Neural cell (in vitro differentiated cells): ENCODE measurements at regions not wholly inside any gene's neighbourhood (a gene's known extent, or its start where the extent isn't known, plus 50 kb on each side); places are given as distances from the start of the nearest gene placed in this dataset.

Source experiments
- H2AFZ ChIP-seq: fragments of 200-600, 300-800 bp; sonication (generic), shearing (Covaris generic); 2 replicates; pipeline ENCODE4 v1.6.0; 2014; ENCODE audit warnings: low read depth, mild to moderate bottlenecking, antibody characterized with exemption, low read length, moderate library complexity
- H3F3A ChIP-seq: fragments of 200-600 bp; shearing (Covaris generic); 2 replicates; pipeline ENCODE4 v1.6.1; 2016; ENCODE audit warnings: mild to moderate bottlenecking, moderate library complexity, mixed read lengths, antibody characterized with exemption, low read length; ENCODE audit not compliant: insufficient read depth, poor library complexity, severe bottlenecking
- H3K27ac ChIP-seq: fragments of 200-600, 300-800 bp; sonication (generic), shearing (Covaris generic); 2 replicates; pipeline ENCODE4 v1.5.1; 2014; ENCODE audit warnings: mild to moderate bottlenecking, low read length, moderate library complexity
- H3K27me3 ChIP-seq: fragments of 300-800, 200-600 bp; sonication (generic), shearing (Covaris generic); 2 replicates; pipeline ENCODE4 v1.6.0; 2014; ENCODE audit warnings: mild to moderate bottlenecking, low read depth, low read length, moderate library complexity; ENCODE audit not compliant: insufficient read depth
- H3K36me3 ChIP-seq: fragments of 300-800, 200-600 bp; sonication (generic), shearing (Covaris generic); 2 replicates; pipeline ENCODE4 v1.5.1; 2014; ENCODE audit warnings: mild to moderate bottlenecking, antibody characterized with exemption, low read length, moderate library complexity; ENCODE audit not compliant: insufficient read depth
- H3K4me2 ChIP-seq: fragments of 300-800, 200-600 bp; sonication (generic), shearing (Covaris generic); 2 replicates; pipeline ENCODE4 v1.6.0; 2014; ENCODE audit warnings: mild to moderate bottlenecking, low read length
- H3K4me3 ChIP-seq: fragments of 300-800, 200-600 bp; sonication (generic), shearing (Covaris generic); 2 replicates; pipeline ENCODE4 v1.5.1; 2014; ENCODE audit warnings: mild to moderate bottlenecking, low read length, moderate library complexity
- H3K79me2 ChIP-seq: fragments of 200-600 bp; shearing (Covaris generic); replicated peaks from 2 replicates; pipeline ENCODE4 v1.6.0; 2014; ENCODE audit warnings: mild to moderate bottlenecking, low read length, moderate library complexity; ENCODE audit not compliant: insufficient read depth
- H3K9ac ChIP-seq: fragments of 300-800, 200-600 bp; sonication (generic), shearing (Covaris generic); 2 replicates; pipeline ENCODE4 v1.6.1; 2016; ENCODE audit warnings: mild to moderate bottlenecking, low read length, mixed read lengths
- H3K9me2 ChIP-seq: fragments of 200-600 bp; shearing (Covaris generic); 2 replicates; pipeline ENCODE4 v1.6.1; 2016; ENCODE audit warnings: mild to moderate bottlenecking, low read length, mixed read lengths; ENCODE audit not compliant: insufficient read depth
- H3K9me3 ChIP-seq: fragments of 200-600, 300-800 bp; sonication (generic), shearing (Covaris generic); 2 replicates; pipeline ENCODE4 v1.6.1; 2016; ENCODE audit warnings: mild to moderate bottlenecking, mixed run types, low read length, moderate library complexity, mixed read lengths
- H4K20me1 ChIP-seq: fragments of 200-600 bp; shearing (Covaris generic); 2 replicates; pipeline ENCODE4 v1.6.1; 2016; ENCODE audit warnings: mild to moderate bottlenecking, mixed run types; ENCODE audit not compliant: insufficient read depth
- EP300 ChIP-seq: fragments of 450-650 bp; conservative IDR thresholded peaks from 2 replicates; pipeline ENCODE4 v1.6.1; 2014; ENCODE audit warnings: antibody characterized with exemption, mild to moderate bottlenecking, moderate library complexity; ENCODE audit not compliant: poor library complexity, severe bottlenecking
- EZH2 ChIP-seq: fragments of 200-600, 300-800 bp; shearing (Covaris generic), sonication (generic); IDR thresholded peaks from 2 replicates; pipeline ENCODE4 v1.6.1; 2014; ENCODE audit warnings: antibody characterized with exemption, low read length, borderline replicate concordance, mild to moderate bottlenecking; ENCODE audit not compliant: insufficient read depth, poor library complexity, severe bottlenecking
- MXI1 ChIP-seq: fragments of 450-650 bp; conservative IDR thresholded peaks from 2 replicates; pipeline ENCODE4 v1.6.1; 2014; ENCODE audit warnings: antibody characterized with exemption, mild to moderate bottlenecking; ENCODE audit not compliant: poor library complexity, severe bottlenecking
- POLR2AphosphoS5 ChIP-seq: IDR thresholded peaks from 2 replicates; pipeline ENCODE4 v1.6.1; 2012
- RAD21 ChIP-seq: fragments of 450-650 bp; conservative IDR thresholded peaks from 2 replicates; pipeline ENCODE4 v1.6.1; 2014; ENCODE audit warnings: antibody characterized with exemption, mild to moderate bottlenecking, moderate library complexity
- SMC3 ChIP-seq: fragments of 450-650 bp; conservative IDR thresholded peaks from 2 replicates; pipeline ENCODE4 v1.6.1; 2014; ENCODE audit warnings: antibody characterized with exemption, mild to moderate bottlenecking, moderate library complexity; ENCODE audit not compliant: poor library complexity
- TAF1 ChIP-seq: IDR thresholded peaks from 2 replicates; pipeline ENCODE4 v1.6.1; 2012; ENCODE audit warnings: low read depth
- TF ChIP-seq, protein P1 (sequence below): fragments of 450-650 bp; IDR thresholded peaks from 2 replicates; pipeline ENCODE4 v1.5.1; 2014; ENCODE audit warnings: antibody characterized with exemption, mild to moderate bottlenecking, moderate library complexity; ENCODE audit not compliant: poor library complexity, severe bottlenecking
- TF ChIP-seq, protein P2 (sequence below): IDR thresholded peaks from 2 replicates; pipeline ENCODE4 v1.6.1; 2012; ENCODE audit warnings: borderline replicate concordance

DNA sequence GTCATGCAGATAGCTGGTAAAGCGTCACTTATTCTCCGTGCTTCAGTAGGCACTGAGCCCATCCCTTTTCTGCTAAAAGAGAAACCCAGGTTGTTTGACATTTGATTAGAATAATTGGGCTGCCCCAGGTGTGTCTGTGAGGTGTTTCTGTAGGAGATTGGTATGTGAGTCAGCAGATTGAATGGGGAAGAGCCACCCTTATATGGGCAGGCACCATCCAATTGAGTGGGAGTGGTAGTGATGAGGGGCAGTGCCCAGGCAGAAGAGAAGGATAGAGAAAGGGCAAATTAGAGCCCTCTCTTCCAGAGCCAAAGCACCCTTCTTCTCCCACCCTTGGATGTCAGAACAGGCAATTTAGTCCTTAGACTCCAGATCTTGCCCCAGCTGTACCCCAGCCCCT, 384.3 kb upstream of the GBE1 start:
- no peak overlapping the region for H3K9ac ChIP-seq
- no peak for TF ChIP-seq MXI1
- TF ChIP-seq EP300 = no peak
- TF ChIP-seq, protein P1, sequence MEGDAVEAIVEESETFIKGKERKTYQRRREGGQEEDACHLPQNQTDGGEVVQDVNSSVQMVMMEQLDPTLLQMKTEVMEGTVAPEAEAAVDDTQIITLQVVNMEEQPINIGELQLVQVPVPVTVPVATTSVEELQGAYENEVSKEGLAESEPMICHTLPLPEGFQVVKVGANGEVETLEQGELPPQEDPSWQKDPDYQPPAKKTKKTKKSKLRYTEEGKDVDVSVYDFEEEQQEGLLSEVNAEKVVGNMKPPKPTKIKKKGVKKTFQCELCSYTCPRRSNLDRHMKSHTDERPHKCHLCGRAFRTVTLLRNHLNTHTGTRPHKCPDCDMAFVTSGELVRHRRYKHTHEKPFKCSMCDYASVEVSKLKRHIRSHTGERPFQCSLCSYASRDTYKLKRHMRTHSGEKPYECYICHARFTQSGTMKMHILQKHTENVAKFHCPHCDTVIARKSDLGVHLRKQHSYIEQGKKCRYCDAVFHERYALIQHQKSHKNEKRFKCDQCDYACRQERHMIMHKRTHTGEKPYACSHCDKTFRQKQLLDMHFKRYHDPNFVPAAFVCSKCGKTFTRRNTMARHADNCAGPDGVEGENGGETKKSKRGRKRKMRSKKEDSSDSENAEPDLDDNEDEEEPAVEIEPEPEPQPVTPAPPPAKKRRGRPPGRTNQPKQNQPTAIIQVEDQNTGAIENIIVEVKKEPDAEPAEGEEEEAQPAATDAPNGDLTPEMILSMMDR = no peak
- no peak for TF ChIP-seq SMC3
- no peak for TF ChIP-seq RAD21
- TF ChIP-seq EZH2 = no peak
- no peak for TF ChIP-seq TAF1
- TF ChIP-seq, protein P2, sequence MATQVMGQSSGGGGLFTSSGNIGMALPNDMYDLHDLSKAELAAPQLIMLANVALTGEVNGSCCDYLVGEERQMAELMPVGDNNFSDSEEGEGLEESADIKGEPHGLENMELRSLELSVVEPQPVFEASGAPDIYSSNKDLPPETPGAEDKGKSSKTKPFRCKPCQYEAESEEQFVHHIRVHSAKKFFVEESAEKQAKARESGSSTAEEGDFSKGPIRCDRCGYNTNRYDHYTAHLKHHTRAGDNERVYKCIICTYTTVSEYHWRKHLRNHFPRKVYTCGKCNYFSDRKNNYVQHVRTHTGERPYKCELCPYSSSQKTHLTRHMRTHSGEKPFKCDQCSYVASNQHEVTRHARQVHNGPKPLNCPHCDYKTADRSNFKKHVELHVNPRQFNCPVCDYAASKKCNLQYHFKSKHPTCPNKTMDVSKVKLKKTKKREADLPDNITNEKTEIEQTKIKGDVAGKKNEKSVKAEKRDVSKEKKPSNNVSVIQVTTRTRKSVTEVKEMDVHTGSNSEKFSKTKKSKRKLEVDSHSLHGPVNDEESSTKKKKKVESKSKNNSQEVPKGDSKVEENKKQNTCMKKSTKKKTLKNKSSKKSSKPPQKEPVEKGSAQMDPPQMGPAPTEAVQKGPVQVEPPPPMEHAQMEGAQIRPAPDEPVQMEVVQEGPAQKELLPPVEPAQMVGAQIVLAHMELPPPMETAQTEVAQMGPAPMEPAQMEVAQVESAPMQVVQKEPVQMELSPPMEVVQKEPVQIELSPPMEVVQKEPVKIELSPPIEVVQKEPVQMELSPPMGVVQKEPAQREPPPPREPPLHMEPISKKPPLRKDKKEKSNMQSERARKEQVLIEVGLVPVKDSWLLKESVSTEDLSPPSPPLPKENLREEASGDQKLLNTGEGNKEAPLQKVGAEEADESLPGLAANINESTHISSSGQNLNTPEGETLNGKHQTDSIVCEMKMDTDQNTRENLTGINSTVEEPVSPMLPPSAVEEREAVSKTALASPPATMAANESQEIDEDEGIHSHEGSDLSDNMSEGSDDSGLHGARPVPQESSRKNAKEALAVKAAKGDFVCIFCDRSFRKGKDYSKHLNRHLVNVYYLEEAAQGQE = no peak
- no peak for TF ChIP-seq POLR2AphosphoS5

GRCh38 chr3:82144811-82145210, 383.4 kb upstream of the GBE1 start:
- Histone ChIP-seq H3K36me3 (no peaks in the 10 kb centered on the region), H3K4me3 (no peak overlapping the region), H3K27me3 (no peaks in the 10 kb centered on the region), H2AFZ (no peak overlapping the region), H3K9me2 (no peaks in the 10 kb centered on the region), H3K27ac (peak overlapping the region; percentile 7), H3K4me2 (no peak overlapping the region), H4K20me1 (no peaks in the 10 kb centered on the region), H3K9ac (no peak overlapping the region), H3K9me3 (no peaks in the 10 kb centered on the region), H3F3A (no peaks in the 10 kb centered on the region), H3K79me2 (no peaks in the 10 kb centered on the region)
- TF ChIP-seq EZH2 (no peak), MXI1 (no peak), POLR2AphosphoS5 (peak; percentile 65), RAD21 (no peak), TAF1 (no peak), SMC3 (no peak), EP300 (peak; percentile 89)
- TF ChIP-seq, protein P2 = no peak
- TF ChIP-seq, protein P1 = no peak

More for the DNA sequence above, 384.3 kb upstream of the GBE1 start:
- H3K27me3 ChIP-seq = no peaks in the 10 kb centered on the region
- no peaks in the 10 kb centered on the region for H3K36me3 ChIP-seq
- no peaks in the 10 kb centered on the region for H3K9me2 ChIP-seq
- H4K20me1 ChIP-seq = no peaks in the 10 kb centered on the region
- H3F3A ChIP-seq = no peaks in the 10 kb centered on the region
- no peaks in the 10 kb centered on the region for H3K79me2 ChIP-seq
- H3K4me3 ChIP-seq = no peak overlapping the region
- H2AFZ ChIP-seq = no peak overlapping the region
- H3K27ac ChIP-seq = no peak overlapping the region
- no peaks in the 10 kb centered on the region for H3K9me3 ChIP-seq
- no peak overlapping the region for H3K4me2 ChIP-seq
